ENCODE measurements at regions not wholly inside any gene's neighbourhood (a gene's known extent, or its start where the extent isn't known, plus 50 kb on each side); places are given as distances from the start of the nearest gene placed in this dataset.

DNA sequence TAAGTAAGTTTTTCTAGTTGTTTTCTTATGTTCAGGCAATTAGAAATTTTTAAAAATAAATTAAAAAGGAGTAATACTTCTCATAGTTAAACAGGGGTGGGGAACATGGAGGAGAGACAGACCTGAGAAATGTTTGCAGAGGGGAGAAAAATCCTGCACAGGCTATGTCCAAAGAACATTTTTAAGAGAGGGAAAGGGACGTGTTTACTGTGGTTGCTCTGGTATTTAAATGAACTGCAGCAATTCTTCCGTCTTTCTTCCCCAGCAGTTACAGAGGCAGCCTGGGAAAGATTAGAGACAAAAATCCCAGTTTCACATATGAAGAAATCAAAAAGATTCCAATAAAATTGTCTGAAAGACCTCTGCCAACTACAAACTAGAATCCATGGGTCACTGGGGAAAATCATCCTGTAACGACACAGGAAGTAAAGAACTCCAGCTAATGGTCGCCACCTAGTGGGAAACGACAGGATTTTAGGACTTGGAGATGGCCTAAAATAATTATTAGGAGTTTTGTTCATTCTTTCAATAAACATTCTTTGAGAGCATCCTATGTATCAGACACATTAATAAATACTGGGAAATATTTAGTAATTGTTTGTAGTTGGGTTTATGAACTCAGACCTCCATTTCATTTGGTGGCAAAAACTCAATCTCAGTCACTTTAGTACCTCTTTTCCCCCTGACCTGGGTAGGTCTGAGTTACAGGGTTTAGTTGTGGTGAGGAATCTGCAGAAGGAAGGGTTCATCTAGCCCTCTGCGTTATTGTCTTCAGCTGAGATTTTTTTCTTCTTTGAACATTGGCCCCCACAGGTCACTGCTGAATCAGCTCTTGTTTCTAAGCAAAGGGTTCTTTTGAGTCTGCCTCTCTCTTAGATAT lies 69.9 kb upstream of the GOLIM4 start:
- ChIA-PET CTCF (interaction anchor here (0.6 to 4.2 kb wide), 9 partner anchors 14 to 345 kb away, joined by 3 to 30 read pairs (median 4); no protein-coding TSS in a partner anchor), POLR2A (ENCODE audit: unreplicated experiment) (no interaction called here)
- TF ChIP-seq RAD21 (IDR thresholded peaks at IDR 0.05; ENCODE audit: low read length) (peak; percentile 93), MAFK (IDR thresholded peaks at IDR 0.05; ENCODE audit: low read depth, low read length) (no peak), POLR2A (IDR thresholded peaks at IDR 0.05; ENCODE audit: low read depth, low read length) (peak; percentile 39; the same call in 1 of the 2 replicates), SMC3 (IDR thresholded peaks at IDR 0.05; ENCODE audit: low read depth, low read length) (peak; percentile 95)
- TF ChIP-seq, protein P1, sequence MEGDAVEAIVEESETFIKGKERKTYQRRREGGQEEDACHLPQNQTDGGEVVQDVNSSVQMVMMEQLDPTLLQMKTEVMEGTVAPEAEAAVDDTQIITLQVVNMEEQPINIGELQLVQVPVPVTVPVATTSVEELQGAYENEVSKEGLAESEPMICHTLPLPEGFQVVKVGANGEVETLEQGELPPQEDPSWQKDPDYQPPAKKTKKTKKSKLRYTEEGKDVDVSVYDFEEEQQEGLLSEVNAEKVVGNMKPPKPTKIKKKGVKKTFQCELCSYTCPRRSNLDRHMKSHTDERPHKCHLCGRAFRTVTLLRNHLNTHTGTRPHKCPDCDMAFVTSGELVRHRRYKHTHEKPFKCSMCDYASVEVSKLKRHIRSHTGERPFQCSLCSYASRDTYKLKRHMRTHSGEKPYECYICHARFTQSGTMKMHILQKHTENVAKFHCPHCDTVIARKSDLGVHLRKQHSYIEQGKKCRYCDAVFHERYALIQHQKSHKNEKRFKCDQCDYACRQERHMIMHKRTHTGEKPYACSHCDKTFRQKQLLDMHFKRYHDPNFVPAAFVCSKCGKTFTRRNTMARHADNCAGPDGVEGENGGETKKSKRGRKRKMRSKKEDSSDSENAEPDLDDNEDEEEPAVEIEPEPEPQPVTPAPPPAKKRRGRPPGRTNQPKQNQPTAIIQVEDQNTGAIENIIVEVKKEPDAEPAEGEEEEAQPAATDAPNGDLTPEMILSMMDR (conservative IDR thresholded peaks at IDR 0.05; ENCODE audit: low read depth, low read length) = peak; percentile 92
- H2BK20ac ChIP-seq (ENCODE audit: low read depth, low read length) = no peak overlapping the region
- no peak overlapping the region for H2BK5ac ChIP-seq (ENCODE audit: low read depth, low read length, poor library complexity, severe bottlenecking)
- dilution Hi-C loops (cut with HindIII; ENCODE audit: low sequenced_read_pairs, unreplicated experiment) (loop anchor here (25.0 kb wide), 1 partner anchor 128 kb away; no protein-coding TSS in a partner anchor), intact Hi-C loops (cut with micrococcal nuclease) (loop anchor here (1.0 to 5.0 kb wide), 3 partner anchors 70 to 238 kb away; partner anchors contain the start of gene GOLIM4), in situ Hi-C loops (cut with MboI; ENCODE audit: low sequenced_read_pairs) (loop anchor here (25.0 kb wide), 1 partner anchor 228 kb away; no protein-coding TSS in a partner anchor)
- no peaks in the 10 kb centered on the region for H4K20me1 ChIP-seq (ENCODE audit: insufficient read depth, low read length)
- H2AFZ ChIP-seq (replicated peaks; ENCODE audit: low read length, poor library complexity) = no peak overlapping the region
- no peaks in the 10 kb centered on the region for H3K9me3 ChIP-seq (ENCODE audit: control insufficient read depth, insufficient read depth, low read length)
- no peaks in the 10 kb centered on the region for H3K27me3 ChIP-seq (ENCODE audit: control insufficient read depth, insufficient read depth, low read length)
- no peaks in the 10 kb centered on the region for H3K36me3 ChIP-seq (ENCODE audit: control insufficient read depth, insufficient read depth, low read length)
- ATAC-seq (ENCODE audit: low read depth) (peak; percentile 96), DNase-seq (peak; percentile 76)
- no peak overlapping the region for H2AK9ac ChIP-seq (replicated peaks; ENCODE audit: low read depth, low read length, poor library complexity)
- H3K4me2 ChIP-seq (ENCODE audit: low read depth, low read length) = peak overlapping the region; percentile 57; the same call in 1 of the 2 replicates
- no CpG with 5 or more reads among the region's 6 CpGs for WGBS, 2 experiments (ENCODE audit: extremely low coverage in 2 of 2, insufficient read length in 1 of 2)
- no peak overlapping the region for H3K18ac ChIP-seq (ENCODE audit: low read depth, low read length)
- H4K5ac ChIP-seq (ENCODE audit: low read depth, low read length) = peak overlapping the region; percentile 26; the same call in 1 of the 2 replicates
- no peak overlapping the region for H4K91ac ChIP-seq (ENCODE audit: insufficient read depth, low read depth, low read length)
- H3K9me1 ChIP-seq (ENCODE audit: insufficient read depth, low read length) = no peaks in the 10 kb centered on the region
- H3K4me3 ChIP-seq (ENCODE audit: insufficient read depth, low read depth, low read length) = no peak overlapping the region
- H2AK5ac ChIP-seq (ENCODE audit: low read depth, low read length) = no peak overlapping the region
- no peak overlapping the region for H3K27ac ChIP-seq (ENCODE audit: insufficient read depth, low read length)
- BruUV-seq (replicated peaks) = no TSS peak
- no peaks in the 10 kb centered on the region for H3K79me1 ChIP-seq (ENCODE audit: low read depth in 1 of 2, low read length in 2 of 2)
- no peak overlapping the region for H3K14ac ChIP-seq (replicated peaks; ENCODE audit: low read depth, low read length)
- H2BK15ac ChIP-seq (ENCODE audit: low read depth, low read length) = no peak overlapping the region
- H3K56ac ChIP-seq (ENCODE audit: extremely low read depth, insufficient read depth, low read length) = no peak overlapping the region
- no peaks in the 10 kb centered on the region for H3K4me1 ChIP-seq (ENCODE audit: control insufficient read depth, insufficient read depth, low read length)
- peak overlapping the region in 1 of 2 experiments; percentile 70; a peak in 1 of 4 replicates for H4K8ac ChIP-seq (ENCODE audit: low read depth in 2 of 2, low read length in 2 of 2)
- H3K23ac ChIP-seq (ENCODE audit: low read depth, low read length) = no peak overlapping the region
- no peak overlapping the region for H3K9ac ChIP-seq (ENCODE audit: low read depth, low read length)
- H2BK120ac ChIP-seq (ENCODE audit: low read depth, low read length) = peak overlapping the region; percentile 62; the same call in 1 of the 2 replicates
- H3K4ac ChIP-seq (ENCODE audit: low read depth, low read length) = no peak overlapping the region
